ENCODE measurements at regions not wholly inside any gene's neighbourhood (a gene's known extent, or its start where the extent isn't known, plus 50 kb on each side); places are given as distances from the start of the nearest gene placed in this dataset.

- TF ChIP-seq CTCF (IDR thresholded peaks at IDR 0.05; ENCODE audit: poor library complexity, severe bottlenecking) = no peak
- no peak for TF ChIP-seq TAF1 (IDR thresholded peaks at IDR 0.05; ENCODE audit: low read depth)
- no peak for TF ChIP-seq RAD21 (conservative IDR thresholded peaks at IDR 0.05)
- no peak for TF ChIP-seq EZH2 (IDR thresholded peaks at IDR 0.05; ENCODE audit: borderline replicate concordance, insufficient read depth, low read length, poor library complexity, severe bottlenecking)
- TF ChIP-seq EP300 (conservative IDR thresholded peaks at IDR 0.05; ENCODE audit: poor library complexity, severe bottlenecking) = no peak
- no peak for TF ChIP-seq POLR2AphosphoS5 (IDR thresholded peaks at IDR 0.05)
- no peak for TF ChIP-seq REST (IDR thresholded peaks at IDR 0.05; ENCODE audit: borderline replicate concordance)
- no peak for TF ChIP-seq SMC3 (conservative IDR thresholded peaks at IDR 0.05; ENCODE audit: poor library complexity)
- no peak for TF ChIP-seq MXI1 (conservative IDR thresholded peaks at IDR 0.05; ENCODE audit: poor library complexity, severe bottlenecking)
Measured at GRCh38 chr13:73274147-73274546, 215.3 kb downstream of the KLF5 start.

All from neural cell (in vitro differentiated cells).